Stimulated activated CD4-positive, alpha-beta T cell treated with anti-CD3 and anti-CD28 coated beads, Interleukin-15, amount 100 ng/mL, for 1 hour (primary cell): ENCODE measurements at regions not wholly inside any gene's neighbourhood (a gene's known extent, or its start where the extent isn't known, plus 50 kb on each side); places are given as distances from the start of the nearest gene placed in this dataset.
"Not testable (repeated sequence)": the region's sequence is repeated elsewhere in the genome, so short reads cannot be mapped to it uniquely, and the experiment has no call there.

ENCODE experiments used
- DNase-seq, 2 donors: peaks; one replicate each; pipeline ENCODE4 v3.0.0-alpha.2; 2020; ENCODE audit warnings: low read depth in 1 of 2, low spot score in 1 of 2

- DNase-seq: no peak
These were observed 614.3 kb upstream of the MDGA2 start for GRCh38 chr14:48289701-48290100.

DNA sequence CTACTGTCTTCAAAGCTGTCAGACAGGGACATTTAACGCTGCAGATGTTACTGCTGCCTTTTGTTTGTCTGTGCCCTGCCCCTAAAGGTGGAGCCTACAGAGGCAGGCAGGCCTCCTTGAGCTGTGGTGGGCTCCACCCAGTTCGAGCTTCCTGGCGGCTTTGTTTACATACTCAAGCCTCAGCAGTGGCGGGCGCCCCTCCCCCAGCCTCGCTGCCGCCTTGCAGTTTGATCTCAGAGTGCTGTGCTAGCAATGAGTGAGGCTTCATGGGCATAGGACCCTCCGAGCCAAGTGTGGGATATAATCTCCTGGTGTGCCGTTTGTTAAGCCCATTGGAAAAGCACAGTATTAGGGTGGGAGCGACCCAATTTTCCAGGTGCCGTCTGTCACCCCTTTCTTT lies 609.8 kb upstream of the MDGA2 start:
- not testable (repeated sequence) for DNase-seq

DNA sequence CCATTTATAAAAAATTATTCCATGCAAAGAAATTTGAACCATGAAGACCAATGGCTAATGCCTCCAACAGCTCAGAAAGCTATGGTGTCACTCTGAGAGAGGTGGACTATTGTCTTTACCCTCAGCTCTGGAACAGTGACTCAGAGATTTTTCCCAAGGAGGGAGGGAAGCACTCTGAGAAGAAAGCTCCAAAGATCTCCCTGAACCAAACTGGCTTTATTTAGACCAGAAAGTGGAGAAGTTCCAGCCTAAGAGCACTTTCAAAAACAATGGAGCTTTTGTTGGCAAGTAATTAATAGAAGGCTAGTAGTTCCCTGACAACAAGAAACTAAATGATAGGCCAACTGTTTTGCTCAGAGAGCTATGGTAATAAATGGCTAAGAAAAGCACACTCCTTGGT lies 599.9 kb upstream of the MDGA2 start:
- DNase-seq: no peak

- DNase-seq: no peak
These were observed 599.4 kb upstream of the MDGA2 start for GRCh38 chr14:48274826-48275225.

- DNase-seq: not testable (repeated sequence)
These were observed 592.5 kb upstream of the MDGA2 start for GRCh38 chr14:48267926-48268325.

DNA sequence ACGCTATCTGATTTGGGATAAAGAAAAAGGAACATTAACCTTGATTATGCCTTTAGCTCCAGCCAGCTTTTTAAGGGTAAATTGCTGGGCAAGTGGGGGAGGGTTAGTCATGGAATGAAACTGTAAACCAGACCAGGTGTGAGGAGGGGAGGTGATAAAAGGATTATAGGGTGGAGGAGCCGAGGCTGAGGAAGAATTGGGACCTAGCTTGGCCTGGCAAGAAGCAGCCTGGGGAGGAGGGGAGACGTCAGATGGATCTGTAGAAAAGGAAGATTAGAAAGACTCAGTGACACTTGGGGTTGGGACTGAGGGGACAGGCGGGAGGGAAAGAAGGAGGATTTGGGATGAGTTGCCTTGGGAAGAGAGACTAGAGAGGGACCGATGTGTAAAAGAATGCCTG lies 590.8 kb upstream of the MDGA2 start:
- DNase-seq: not testable (repeated sequence)

- no peak for DNase-seq
These were observed 586.0 kb upstream of the MDGA2 start for GRCh38 chr14:48261436-48261835.

DNA sequence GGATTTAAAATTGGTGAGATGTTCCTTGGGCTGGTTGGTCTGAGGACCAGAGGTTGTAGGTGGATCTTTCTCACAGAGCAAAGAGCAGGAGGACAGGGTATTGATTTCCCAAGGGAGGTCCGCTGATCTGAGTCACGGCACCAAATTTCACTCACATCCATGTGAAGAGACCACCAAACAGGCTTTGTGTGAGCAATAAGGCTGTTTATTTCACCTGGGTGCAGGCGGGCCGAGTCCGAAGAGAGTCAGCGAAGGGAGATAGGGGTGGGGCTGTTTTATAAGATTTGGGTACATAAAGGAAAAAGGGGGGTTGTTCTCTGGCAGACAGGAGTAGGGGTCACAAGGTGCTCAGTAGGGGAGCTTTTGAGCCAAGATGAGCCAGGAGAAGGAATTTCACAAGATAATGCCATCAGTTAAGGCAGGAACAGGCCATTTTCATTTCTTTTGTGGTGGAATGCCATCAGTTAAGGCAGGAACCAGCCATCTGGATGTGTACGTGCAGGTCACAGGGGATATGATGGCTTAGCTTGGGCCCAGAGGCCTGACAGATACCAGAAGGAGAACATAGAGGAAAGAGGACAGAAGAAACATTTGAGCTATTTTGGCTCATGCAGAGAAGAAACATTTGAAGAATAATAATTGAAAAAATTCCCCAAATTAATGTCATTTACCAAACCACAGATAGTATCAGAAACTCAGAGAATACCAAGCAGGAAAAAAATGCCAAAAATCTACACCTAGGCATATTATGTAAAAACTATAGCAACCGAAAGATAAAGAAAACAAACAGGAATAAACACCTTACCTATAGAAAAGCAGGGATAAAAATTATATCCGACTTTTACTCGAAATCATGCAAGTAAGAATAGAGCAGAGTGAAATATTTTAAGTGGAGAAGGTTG lies 585.2 kb upstream of the MDGA2 start:
- DNase-seq: not testable (repeated sequence)

- not testable (repeated sequence) for DNase-seq
These were observed 584.5 kb upstream of the MDGA2 start for GRCh38 chr14:48259876-48260275.

- not testable (repeated sequence) for DNase-seq
These were observed 583.8 kb upstream of the MDGA2 start for GRCh38 chr14:48259232-48259631.

GRCh38 chr14:48258703-48259102 lies 583.3 kb upstream of the MDGA2 start:
- DNase-seq: not testable (repeated sequence)

GRCh38 chr14:48253020-48253419 lies 577.6 kb upstream of the MDGA2 start:
- DNase-seq: no peak

DNA sequence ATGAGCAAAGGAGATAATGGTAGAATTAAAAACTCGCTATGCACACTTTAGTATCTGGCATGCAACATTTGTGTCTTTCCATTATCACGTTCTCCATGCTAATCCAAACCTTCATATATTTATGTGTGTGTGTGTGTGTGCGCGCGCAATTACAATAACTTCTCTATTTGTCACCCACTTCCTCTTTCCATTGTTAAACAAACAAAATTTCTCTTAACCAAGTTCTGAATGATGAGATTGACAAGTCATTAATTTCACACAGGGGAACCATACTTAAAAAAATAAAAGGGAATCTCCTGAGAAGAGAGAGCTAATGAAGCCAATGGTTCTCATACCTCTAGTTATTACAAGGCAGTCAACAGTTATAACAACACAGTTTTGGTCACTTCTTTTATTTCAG lies 575.9 kb upstream of the MDGA2 start:
- DNase-seq: no peak

DNA sequence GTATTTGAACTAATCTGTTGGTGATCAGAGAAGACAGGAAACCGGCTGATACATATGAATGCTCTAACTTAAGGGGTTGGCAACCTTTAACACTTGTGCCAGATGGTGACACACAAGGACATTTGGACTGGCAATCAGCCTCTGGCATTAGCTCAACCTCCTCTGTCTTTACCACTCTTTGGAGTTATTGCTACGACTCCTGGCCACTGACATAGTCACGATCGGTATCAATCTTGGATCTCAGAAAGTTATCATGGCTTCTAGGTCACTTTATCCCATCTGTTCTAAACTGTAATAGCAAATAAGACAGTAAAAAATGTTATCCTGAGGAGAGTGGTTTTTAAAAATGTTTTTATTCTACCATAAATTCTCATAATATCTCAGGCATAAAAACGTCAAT lies 575.2 kb upstream of the MDGA2 start:
- DNase-seq: no peak

DNA sequence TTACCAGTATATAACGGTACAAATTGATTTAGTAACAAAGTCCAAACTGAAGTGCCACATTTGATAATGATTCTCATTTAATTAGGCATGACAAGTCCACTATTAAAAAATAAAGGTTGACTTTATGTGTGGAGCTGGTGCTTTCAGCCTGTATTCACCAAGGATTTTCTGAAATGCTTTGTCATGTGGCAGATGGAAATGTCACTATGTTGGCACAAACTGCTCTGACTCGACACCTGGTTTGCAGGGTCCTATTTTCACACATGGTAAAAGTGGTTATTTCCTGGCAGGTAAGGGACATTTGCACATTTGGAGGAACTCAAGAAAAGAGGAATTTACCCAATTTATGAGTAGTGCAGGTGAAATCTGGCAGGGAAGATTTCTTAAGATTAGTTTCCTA lies 572.6 kb upstream of the MDGA2 start:
- no peak for DNase-seq

DNA sequence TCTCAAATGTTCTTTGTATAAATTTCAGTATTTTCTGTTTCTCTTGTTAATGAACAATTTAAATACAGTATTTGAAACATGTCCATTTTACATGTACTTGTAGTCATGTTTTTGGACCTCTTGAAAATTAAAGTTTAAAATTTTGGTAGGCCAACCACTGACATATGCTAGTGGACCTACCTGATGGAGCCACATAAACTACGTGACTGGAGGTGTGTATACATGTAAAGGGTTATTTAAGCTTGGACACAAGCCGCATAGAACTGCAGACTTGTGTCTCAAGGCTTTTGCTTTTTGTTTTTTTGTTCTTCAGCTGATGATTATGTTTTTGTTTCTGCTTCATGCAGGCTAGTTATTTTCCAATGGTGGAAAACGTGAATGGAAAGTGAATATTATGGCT lies 568.5 kb upstream of the MDGA2 start:
- no peak for DNase-seq

- DNase-seq: no peak
These were observed 553.7 kb upstream of the MDGA2 start for GRCh38 chr14:48229091-48229490.

- DNase-seq: no peak
These were observed 518.5 kb upstream of the MDGA2 start for GRCh38 chr14:48193893-48194292.

GRCh38 chr14:48149624-48150023 lies 474.2 kb upstream of the MDGA2 start:
- DNase-seq: not testable (repeated sequence)

DNA sequence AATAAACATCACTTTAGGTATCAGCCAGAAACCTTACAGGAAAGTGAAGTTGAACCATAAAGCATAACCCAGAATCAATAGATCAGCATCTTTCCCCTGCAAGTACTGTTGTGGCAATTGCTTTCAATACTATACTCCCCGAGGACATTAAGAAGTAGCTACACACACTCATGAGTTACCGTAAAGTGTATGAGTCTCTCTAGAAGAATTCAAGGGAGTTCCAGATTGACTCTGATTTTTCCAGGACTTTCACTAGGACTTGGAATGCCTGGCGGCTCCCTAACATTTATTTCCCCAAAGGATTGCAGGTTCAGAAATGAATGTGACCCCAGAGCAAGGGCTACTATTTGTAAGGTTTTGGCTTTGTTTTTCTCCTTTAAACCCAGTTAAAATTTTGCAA lies 465.4 kb upstream of the MDGA2 start:
- DNase-seq: no peak

- DNase-seq: no peak
These were observed 454.1 kb upstream of the MDGA2 start for GRCh38 chr14:48129472-48129871.

GRCh38 chr14:48127674-48128073 lies 452.3 kb upstream of the MDGA2 start:
- no peak for DNase-seq

GRCh38 chr14:48125654-48126053 lies 450.2 kb upstream of the MDGA2 start:
- no peak for DNase-seq
